ENCODE measurements at regions not wholly inside any gene's neighbourhood (a gene's known extent, or its start where the extent isn't known, plus 50 kb on each side); places are given as distances from the start of the nearest gene placed in this dataset.

GRCh38 chr9:109588415-109588814 lies 90.3 kb upstream of the PTPN3 start:
- TF ChIP-seq USF2 (IDR thresholded peaks at IDR 0.05) (no peak), POLR2A (IDR thresholded peaks at IDR 0.05; ENCODE audit: low read length) (no peak), MYC (IDR thresholded peaks at IDR 0.05; ENCODE audit: borderline replicate concordance, low read length) (no peak), CTCF (IDR thresholded peaks at IDR 0.05) (no peak), CHD2 (IDR thresholded peaks at IDR 0.05; ENCODE audit: low read length, partially characterized antibody) (no peak), HOXB13 (CRISPR knock-in tag; IDR thresholded peaks at IDR 0.05; ENCODE audit: low read depth) (no peak), ELK1 (IDR thresholded peaks at IDR 0.05; ENCODE audit: low read depth, low read length) (no peak), ZFP36 (IDR thresholded peaks at IDR 0.05; ENCODE audit: borderline replicate concordance, partially characterized antibody) (no peak), RNF2 (IDR thresholded peaks at IDR 0.05; ENCODE audit: borderline replicate concordance, low read depth) (no peak)
